HepG2 (cell line): ENCODE measurements at regions not wholly inside any gene's neighbourhood (a gene's known extent, or its start where the extent isn't known, plus 50 kb on each side); places are given as distances from the start of the nearest gene placed in this dataset.

Experiments used
- HOXA5 ChIP-seq: sonication (generic); formaldehyde crosslinking; IDR thresholded peaks from 2 replicates; pipeline ENCODE4 v1.4.0; 2020; ENCODE audit warnings: missing genetic modification reagents
- PHB2 ChIP-seq: fragments of 450-650 bp; IDR thresholded peaks from 2 replicates; pipeline ENCODE4 v1.6.1; 2018; ENCODE audit not compliant: partially characterized antibody
- RAD21 ChIP-seq: fragments of 450-650 bp; formaldehyde crosslinking; IDR thresholded peaks from 2 replicates; pipeline ENCODE4 v1.5.0; 2020; ENCODE audit warnings: mild to moderate bottlenecking
- TAF1 ChIP-seq: sonication (generic); formaldehyde crosslinking; IDR thresholded peaks from 2 replicates; pipeline ENCODE4 v1.4.0; 2020; ENCODE audit warnings: missing genetic modification reagents
- ZFP41 ChIP-seq: sonication (generic); formaldehyde crosslinking; IDR thresholded peaks from 2 replicates; pipeline ENCODE4 v1.4.0; 2020; ENCODE audit warnings: mild to moderate bottlenecking, missing genetic modification reagents, borderline replicate concordance
- ZKSCAN8 ChIP-seq: IDR thresholded peaks from 2 replicates; pipeline ENCODE4 v1.6.1; 2016; ENCODE audit warnings: borderline replicate concordance, missing genetic modification reagents, missing compliant biosample characterization
- TF ChIP-seq, protein P1 (sequence below): sonication (generic); formaldehyde crosslinking; IDR thresholded peaks from 2 replicates; pipeline ENCODE4 v1.4.0; 2020; ENCODE audit warnings: low read depth, missing genetic modification reagents

DNA sequence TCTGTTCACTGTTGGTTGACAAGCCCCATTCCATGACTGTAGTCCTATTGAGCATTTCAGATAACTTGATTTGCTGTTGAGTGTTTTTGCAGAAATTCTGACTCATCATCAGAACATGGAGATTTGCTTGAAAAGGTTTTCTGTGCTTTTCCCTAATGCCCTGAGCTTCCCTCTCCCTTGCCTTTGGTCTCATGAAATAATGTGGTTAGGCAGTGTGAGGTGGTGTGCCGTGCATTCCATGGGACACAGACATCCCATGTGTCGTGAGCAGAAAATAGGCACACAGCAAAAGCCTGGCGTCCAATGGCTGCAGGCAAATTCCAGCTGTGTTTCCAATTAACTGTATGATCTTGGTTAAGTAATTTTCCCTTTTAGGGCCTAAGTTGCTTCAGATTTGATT, 197.4 kb downstream of the DLEU7 start:
- TF ChIP-seq RAD21 (CRISPR knock-in tag): no peak
- no peak for TF ChIP-seq PHB2
- TF ChIP-seq HOXA5 (CRISPR knock-in tag): no peak
- no peak for TF ChIP-seq ZFP41 (CRISPR knock-in tag)
- TF ChIP-seq TAF1 (CRISPR knock-in tag): no peak
- no peak for TF ChIP-seq ZKSCAN8 (CRISPR knock-in tag)
- TF ChIP-seq, protein P1, sequence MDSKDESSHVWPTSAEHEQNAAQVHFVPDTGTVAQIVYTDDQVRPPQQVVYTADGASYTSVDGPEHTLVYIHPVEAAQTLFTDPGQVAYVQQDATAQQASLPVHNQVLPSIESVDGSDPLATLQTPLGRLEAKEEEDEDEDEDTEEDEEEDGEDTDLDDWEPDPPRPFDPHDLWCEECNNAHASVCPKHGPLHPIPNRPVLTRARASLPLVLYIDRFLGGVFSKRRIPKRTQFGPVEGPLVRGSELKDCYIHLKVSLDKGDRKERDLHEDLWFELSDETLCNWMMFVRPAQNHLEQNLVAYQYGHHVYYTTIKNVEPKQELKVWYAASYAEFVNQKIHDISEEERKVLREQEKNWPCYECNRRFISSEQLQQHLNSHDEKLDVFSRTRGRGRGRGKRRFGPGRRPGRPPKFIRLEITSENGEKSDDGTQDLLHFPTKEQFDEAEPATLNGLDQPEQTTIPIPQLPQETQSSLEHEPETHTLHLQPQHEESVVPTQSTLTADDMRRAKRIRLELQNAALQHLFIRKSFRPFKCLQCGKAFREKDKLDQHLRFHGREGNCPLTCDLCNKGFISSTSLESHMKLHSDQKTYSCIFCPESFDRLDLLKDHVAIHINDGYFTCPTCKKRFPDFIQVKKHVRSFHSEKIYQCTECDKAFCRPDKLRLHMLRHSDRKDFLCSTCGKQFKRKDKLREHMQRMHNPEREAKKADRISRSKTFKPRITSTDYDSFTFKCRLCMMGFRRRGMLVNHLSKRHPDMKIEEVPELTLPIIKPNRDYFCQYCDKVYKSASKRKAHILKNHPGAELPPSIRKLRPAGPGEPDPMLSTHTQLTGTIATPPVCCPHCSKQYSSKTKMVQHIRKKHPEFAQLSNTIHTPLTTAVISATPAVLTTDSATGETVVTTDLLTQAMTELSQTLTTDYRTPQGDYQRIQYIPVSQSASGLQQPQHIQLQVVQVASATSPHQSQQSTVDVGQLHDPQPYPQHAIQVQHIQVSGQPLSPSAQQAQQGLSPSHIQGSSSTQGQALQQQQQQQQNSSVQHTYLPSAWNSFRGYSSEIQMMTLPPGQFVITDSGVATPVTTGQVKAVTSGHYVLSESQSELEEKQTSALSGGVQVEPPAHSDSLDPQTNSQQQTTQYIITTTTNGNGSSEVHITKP (CRISPR knock-in tag): no peak
